HG03060 (cell line): ENCODE measurements at regions not wholly inside any gene's neighbourhood (a gene's known extent, or its start where the extent isn't known, plus 50 kb on each side); places are given as distances from the start of the nearest gene placed in this dataset.

ENCODE experiments used
- ATAC-seq: cut with Tn5 transposase; IDR thresholded peaks from one replicate; pipeline ENCODE4 v1.9.1; 2021; ENCODE audit warnings: low read depth, moderate number of reproducible peaks; ENCODE audit not compliant: unreplicated experiment

DNA sequence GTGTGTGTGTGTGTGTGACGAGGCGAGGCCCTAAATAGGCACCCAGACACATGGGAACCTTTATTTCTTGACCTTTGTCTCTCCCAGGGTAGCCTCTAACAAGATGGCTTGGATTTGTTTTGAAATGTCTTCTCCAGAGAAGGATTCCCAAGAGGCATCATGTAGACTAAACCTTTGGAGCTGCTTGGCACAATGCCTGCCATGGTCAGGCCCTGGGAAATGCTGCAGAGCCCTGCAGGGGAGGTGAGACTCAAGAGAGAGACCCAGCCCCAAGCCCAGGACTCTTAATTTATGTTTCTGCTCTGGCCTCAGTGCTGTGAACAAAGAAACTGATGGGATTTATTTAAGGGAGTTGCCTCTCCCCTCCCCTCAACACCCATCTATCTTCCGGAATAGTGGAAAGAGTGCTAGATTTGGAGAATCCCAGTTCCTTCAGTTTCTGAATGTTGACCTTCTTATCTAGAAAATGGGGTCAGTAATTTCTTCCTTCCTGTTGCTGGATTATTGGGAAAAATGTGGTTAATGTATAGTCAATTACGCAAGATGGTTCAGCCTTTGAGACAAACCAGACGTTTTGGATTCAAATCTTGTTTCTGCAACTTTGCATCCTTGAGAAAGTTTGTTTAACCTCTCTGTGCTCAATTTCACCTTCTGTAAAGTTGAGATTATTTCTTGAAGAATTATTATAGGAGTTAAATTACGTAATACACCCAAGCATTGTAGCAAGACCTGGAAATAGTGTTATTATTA lies 434.8 kb downstream of the MAFB start:
- ATAC-seq, result no peak

GRCh38 chr20:40251284-40251932 lies 437.6 kb downstream of the MAFB start:
- no peak for ATAC-seq

- no peak for ATAC-seq
Measured at GRCh38 chr20:40249805-40250204, 439.2 kb downstream of the MAFB start.

DNA sequence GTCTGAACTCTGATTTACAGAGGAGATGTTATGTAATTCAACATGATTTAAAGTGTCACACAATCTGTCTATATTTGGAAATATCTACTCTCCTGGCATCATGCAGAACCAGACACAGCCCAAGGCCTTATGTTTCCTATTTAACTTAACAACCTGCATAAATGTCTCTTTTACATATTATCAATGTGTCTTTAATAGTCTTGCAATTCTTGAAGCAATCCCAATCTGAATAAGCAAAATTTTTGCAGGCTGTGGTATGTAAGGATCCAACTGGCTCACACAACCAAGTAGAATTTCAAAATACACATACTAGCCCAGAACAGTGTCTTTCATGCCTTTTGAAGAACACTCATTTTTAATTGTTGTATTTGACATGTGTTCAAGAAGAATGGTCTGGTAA lies 443.2 kb downstream of the MAFB start:
- ATAC-seq, result no peak

- ATAC-seq, result no peak
Measured at GRCh38 chr20:40244286-40244685, 444.8 kb downstream of the MAFB start.

- ATAC-seq, result no peak
Measured at GRCh38 chr20:40241596-40242343, 447.3 kb downstream of the MAFB start.

DNA sequence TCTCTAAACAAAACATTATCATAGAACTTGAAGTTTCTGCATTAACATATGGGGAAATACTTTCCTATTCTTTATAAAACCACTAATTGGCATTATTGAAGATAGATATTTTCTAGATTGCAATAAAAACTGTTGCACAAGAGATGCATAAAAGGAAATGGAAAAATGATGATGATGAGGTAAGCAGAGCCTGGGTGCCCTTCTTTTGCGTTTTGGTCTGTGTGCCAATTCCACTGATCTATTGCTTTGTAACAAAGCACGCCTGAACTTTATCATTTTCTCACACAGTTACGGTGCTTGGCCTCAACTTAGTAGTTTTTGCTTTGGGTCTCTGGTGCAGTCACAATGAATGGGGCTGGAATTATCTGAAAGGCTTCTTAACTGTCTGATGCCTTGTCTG lies 450.5 kb downstream of the MAFB start:
- no peak for ATAC-seq

GRCh38 chr20:40234593-40234992 lies 454.4 kb downstream of the MAFB start:
- ATAC-seq, result no peak

- no peak for ATAC-seq
Measured at GRCh38 chr20:40233406-40233805, 455.6 kb downstream of the MAFB start.

- no peak for ATAC-seq
Measured at GRCh38 chr20:40232756-40233155, 456.3 kb downstream of the MAFB start.

DNA sequence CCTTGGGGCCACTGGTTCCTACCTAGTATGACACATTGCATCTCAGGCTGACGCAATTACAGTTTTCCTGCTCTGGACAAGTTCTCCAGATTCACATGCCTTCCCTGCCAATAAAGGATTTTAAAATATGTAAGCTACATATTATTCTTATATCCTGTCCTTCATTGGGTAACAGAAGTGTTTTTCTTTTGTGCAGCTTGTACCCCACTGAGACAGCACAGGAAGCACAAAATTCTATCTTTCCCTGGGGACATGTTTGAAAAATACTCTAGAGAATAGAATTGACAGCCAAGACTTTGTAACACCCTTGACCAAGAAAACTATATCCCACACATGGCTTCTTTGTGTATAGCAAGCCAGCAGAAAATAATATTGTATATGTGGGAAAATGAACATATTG lies 456.8 kb downstream of the MAFB start:
- ATAC-seq, result no peak

DNA sequence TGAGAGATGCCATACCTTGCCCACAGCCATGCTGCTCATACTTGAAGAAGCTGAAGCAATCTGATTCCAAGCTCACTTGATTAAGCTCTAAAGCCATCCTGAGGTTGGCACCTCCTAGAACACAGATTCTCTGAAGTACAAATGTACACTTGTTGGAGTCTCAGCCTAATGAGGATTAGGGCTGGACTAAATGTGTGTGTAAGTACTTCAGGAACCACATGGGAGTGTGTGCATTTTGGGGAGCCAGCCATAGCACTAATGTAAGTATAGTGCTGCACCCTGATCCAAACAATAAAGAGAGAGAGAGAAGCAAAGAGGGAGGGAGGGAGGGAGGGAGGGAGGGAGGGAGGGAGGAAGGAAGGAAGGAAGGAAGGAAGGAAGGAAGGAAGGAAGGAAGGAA lies 458.6 kb downstream of the MAFB start:
- no peak for ATAC-seq

DNA sequence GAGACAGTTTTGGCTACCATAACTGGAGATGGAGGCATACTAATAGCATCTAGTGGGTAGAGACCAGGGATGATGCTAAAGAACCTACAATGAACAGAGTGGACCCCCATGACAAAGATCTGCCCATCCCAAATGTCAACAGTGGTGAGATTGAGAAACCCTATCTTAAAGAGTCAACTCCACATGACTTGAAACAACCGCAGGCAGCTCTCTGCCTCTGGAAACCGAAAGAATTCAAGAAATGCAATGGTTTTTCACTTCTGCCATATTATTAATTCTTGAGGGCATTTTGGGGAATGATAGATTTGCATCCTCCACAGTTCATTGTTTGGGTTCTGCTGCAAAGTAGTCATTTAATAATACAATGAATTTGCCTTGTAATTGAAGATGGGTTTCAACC lies 463.4 kb downstream of the MAFB start:
- ATAC-seq, result no peak

GRCh38 chr20:40223810-40224209 lies 465.2 kb downstream of the MAFB start:
- ATAC-seq, result no peak

DNA sequence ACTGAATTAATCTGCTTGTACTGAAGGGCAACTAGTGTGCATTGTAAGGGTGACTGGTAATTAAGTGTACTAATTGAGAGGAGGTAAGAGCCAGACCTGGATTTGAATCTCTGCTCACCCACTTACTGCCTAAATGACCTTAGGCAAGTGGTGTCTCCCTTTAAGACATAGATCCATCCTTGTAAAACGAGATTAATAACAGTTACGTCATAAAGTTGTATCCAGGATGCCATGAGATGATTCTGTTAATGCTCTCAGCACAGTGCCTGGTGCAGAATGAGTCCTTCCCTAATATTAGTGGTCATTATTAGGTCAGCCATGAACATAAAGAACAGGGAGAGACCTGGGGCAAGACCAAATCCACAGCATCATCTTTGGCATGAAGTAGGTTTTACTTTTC lies 470.1 kb downstream of the MAFB start:
- ATAC-seq, result no peak

GRCh38 chr20:40218316-40218969 lies 470.6 kb downstream of the MAFB start:
- ATAC-seq, result no peak

- ATAC-seq, result no peak
Measured at GRCh38 chr20:40207655-40208054, 481.4 kb downstream of the MAFB start.

DNA sequence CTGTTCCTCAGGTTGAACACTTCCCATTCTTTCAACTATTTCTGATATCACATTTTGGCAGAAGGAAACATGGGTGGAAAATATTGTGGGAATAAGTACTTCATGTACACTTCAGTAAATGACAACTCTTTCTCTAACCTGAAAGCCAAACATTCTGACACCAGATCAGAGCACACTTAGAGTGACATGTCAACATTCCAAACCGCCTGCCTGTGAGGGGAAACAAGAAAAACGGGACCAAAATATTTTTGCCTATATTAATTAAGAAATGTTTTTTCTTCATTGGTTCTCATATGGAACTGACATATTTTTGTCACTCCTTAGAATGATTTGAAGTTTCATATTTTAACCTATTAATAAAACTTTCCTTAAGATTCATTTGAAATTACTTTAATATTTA lies 483.1 kb downstream of the MAFB start:
- no peak for ATAC-seq

DNA sequence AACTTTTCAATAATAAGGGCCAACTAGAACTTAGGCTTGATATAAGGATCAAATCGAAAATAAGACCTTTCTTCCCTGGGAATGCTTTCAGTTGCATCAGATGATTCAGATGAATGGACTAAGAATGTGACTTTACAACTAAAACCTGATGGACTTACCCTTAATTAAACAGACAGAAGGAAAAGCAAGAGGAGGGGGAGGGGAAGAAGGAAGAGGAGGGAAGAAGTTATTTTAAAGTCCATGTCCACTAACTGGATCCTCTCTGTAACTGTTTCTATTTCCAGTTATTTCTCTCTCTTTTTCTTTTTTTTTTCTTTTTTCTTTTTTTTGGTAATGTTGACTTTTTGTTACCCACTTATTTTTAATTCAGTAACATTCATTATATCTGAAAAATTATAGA lies 486.0 kb downstream of the MAFB start:
- ATAC-seq, result no peak

GRCh38 chr20:40197691-40198090 lies 491.3 kb downstream of the MAFB start:
- ATAC-seq, result no peak

DNA sequence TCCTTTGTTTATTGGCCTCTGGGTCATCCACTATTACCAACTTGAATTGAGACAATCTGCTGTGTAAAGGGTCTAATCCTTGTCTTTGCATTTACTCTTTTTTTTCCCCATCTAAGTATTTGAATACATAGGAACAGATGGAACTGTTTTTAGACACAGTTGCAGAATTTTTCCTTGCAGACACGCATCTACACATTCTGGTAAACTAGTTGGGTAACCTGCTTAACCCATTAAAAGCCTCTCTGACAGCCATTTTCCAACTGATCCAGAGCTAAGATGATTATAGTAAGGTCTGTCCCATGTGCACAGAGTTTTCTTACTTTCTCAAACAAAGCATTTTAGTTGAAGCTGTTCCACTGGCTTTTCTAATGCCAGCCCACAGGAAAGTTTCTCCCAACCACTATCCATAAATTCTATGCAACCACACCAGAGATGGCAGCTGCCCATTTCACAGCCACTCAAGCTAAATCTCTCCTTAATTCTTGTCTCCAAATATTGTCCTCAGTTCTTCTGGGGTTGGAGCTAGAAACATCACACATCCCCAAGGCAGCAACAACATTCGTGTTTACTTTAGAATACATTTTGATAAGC lies 492.1 kb downstream of the MAFB start:
- no peak for ATAC-seq
